Left lung (tissue), 4 donors: ENCODE measurements at regions not wholly inside any gene's neighbourhood (a gene's known extent, or its start where the extent isn't known, plus 50 kb on each side); places are given as distances from the start of the nearest gene placed in this dataset.

Experiments used
- ATAC-seq: fragments of 200-7000 bp; cut with Tn5 transposase; one replicate; pipeline ENCODE4 v1.9.1; 2020; ENCODE audit warnings: moderate library complexity
- DNase-seq, 4 donors: peaks; one replicate each; pipeline ENCODE4 v3.0.0-alpha.2; 2013 to 2020
- H3K27ac ChIP-seq, 2 donors: fragments of 200-600 bp; sonication (generic) in 1 of 2; one replicate each; pipeline versions ENCODE4 v1.5.0 to v1.8.0; 2020 to 2021
- H3K27me3 ChIP-seq, 2 donors: fragments of 200-600 bp; sonication (generic) in 1 of 2; one replicate each; pipeline versions ENCODE4 v1.5.0 to v1.8.0; 2020 to 2021
- H3K36me3 ChIP-seq, 2 donors: fragments of 200-600 bp; sonication (generic) in 1 of 2; one replicate each; pipeline versions ENCODE4 v1.5.0 to v1.8.0; 2020 to 2021
- H3K4me1 ChIP-seq, 2 donors: fragments of 200-600 bp; one replicate each; pipeline ENCODE4 v1.8.0; 2021
- H3K4me3 ChIP-seq, 2 donors: fragments of 200-600 bp; sonication (generic) in 1 of 2; one replicate each; pipeline versions ENCODE4 v1.5.0 to v1.8.0; 2020 to 2021; ENCODE audit warnings: mild to moderate bottlenecking in 1 of 2
- H3K9me3 ChIP-seq, 2 donors: fragments of 200-600 bp; sonication (generic) in 1 of 2; one replicate each; pipeline versions ENCODE4 v1.5.0 to v1.8.0; 2020 to 2021
- intact Hi-C, 2 donors: fragments of 100-400 bp; cut with DNase I; formaldehyde crosslinking; loops; one replicate each; pipeline versions ENCODE4 v1.11.2 to v1.14.2; 2022
- TF ChIP-seq, protein P1 (sequence below), 2 donors: fragments of 200-600 bp; sonication (generic) in 1 of 2; IDR thresholded peaks; one replicate each; pipeline versions ENCODE4 v1.5.0 to v1.8.0; 2021; ENCODE audit warnings: antibody characterized with exemption in 2 of 2
- donor health status: DM: no; HTN: yes; CAD: no.
- donor health status: DM: no; HTN: no; CAD: no.

DNA sequence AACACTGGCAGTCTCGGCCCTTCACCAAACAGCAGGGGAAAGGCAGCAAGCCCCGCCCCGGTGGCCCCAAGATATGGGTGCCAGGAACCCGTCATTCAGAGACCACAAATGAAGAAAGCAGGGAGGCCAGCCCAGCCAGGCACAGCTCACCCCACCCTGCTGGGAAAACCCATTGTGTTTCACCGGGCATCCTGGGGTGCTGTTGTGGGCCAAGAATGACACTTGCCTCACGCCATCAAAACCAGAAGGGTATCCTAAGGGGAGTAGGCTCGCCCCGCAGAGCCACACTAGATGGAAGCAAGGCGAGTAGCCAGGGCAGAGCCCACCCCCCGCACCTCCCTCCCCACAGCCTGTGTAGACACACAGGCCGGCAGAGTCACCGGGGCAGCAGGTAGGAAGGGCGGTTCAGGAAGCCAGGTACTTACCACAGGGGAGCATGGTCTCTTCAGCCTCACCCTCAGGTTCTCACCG is 72.5 kb upstream of the KCNMA1 start:
- Histone ChIP-seq H3K36me3 (no peaks in the 10 kb centered on the region), H3K9me3 (no peaks in the 10 kb centered on the region), H3K27ac (no peak overlapping the region), H3K4me3 (no peak overlapping the region), H3K4me1 (peaks cover 0 to 9% of the 10 kb centered on the region in 2 donors), H3K27me3 (peaks cover 0 to 57% of the 10 kb centered on the region in 2 donors)
- ATAC-seq = no peak
- intact Hi-C loops = no loop called here
- TF ChIP-seq, protein P1, sequence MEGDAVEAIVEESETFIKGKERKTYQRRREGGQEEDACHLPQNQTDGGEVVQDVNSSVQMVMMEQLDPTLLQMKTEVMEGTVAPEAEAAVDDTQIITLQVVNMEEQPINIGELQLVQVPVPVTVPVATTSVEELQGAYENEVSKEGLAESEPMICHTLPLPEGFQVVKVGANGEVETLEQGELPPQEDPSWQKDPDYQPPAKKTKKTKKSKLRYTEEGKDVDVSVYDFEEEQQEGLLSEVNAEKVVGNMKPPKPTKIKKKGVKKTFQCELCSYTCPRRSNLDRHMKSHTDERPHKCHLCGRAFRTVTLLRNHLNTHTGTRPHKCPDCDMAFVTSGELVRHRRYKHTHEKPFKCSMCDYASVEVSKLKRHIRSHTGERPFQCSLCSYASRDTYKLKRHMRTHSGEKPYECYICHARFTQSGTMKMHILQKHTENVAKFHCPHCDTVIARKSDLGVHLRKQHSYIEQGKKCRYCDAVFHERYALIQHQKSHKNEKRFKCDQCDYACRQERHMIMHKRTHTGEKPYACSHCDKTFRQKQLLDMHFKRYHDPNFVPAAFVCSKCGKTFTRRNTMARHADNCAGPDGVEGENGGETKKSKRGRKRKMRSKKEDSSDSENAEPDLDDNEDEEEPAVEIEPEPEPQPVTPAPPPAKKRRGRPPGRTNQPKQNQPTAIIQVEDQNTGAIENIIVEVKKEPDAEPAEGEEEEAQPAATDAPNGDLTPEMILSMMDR (IDR thresholded peaks at IDR 0.05) = no peak
- no peak for DNase-seq

DNA sequence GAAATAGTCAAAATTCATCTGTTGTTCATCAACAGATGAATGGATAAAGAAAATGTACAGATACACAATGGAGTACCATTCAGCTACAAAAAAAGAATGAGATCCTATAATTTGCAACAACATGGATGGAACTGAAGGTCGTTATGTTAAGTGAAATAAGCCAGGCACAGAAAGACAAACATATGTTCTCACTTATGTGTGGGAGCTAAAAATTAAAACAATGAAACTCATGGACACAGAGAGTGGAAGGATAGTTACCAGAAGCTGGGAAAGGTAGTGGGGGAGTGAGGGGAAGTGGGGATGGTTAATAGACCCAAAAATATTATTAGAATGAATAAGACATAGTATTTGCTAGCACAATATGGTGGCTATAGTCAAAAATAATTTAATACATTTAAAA is 70.0 kb upstream of the KCNMA1 start:
- H3K27ac ChIP-seq = no peak overlapping the region
- H3K4me1 ChIP-seq = peaks cover 0 to 9% of the 10 kb centered on the region in 2 donors
- intact Hi-C loops = no loop called here
- TF ChIP-seq, protein P1 (IDR thresholded peaks at IDR 0.05) = no peak
- H3K27me3 ChIP-seq = peaks cover 0 to 36% of the 10 kb centered on the region in 2 donors
- DNase-seq = no peak
- no peak overlapping the region for H3K4me3 ChIP-seq
- H3K9me3 ChIP-seq = no peaks in the 10 kb centered on the region
- ATAC-seq = no peak
- H3K36me3 ChIP-seq = no peaks in the 10 kb centered on the region

DNA sequence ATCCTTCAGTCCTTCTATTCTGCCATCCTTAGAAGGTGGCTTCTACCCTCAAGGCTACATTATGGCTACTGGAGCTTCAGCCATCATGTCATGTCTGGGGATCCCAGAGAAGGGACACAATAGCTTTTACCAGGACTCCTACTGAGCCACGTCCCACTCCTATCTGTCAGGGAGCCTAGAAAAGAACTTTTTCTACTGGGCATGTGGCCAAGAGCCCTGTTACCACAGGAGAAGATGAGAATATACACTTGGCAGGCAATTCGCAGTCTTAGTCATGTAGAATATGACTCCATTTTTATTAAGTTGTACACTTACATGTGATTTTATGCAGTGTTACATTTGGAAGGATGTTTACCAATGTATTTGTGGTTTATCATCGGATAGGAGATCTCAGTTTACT is 64.6 kb upstream of the KCNMA1 start:
- TF ChIP-seq, protein P1 (IDR thresholded peaks at IDR 0.05) = no peak
- H3K9me3 ChIP-seq = no peaks in the 10 kb centered on the region
- peak in 1 of 4 donors; percentile 20 for DNase-seq

DNA sequence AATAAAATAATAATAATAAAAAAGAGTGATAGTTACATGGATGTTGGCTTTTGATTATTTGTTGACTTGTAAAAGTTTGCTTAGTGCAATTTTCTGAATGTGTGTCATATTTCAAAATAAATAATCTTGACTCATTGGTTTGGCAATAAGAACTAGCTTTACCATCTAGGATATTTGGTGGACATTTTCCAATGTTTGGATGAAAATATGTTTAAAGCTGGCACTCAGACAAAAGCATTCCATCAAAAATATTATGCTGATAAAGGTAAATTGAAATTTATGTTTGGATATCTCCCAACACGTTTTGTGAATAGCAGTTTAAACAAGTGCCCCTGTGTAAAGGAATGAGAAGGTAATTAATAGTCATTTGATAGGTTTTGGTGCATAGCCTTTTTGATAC is 62.5 kb upstream of the KCNMA1 start:
- DNase-seq (no peak), ATAC-seq (no peak)
- intact Hi-C loops = no loop called here
- Histone ChIP-seq H3K4me1 (no peaks in the 10 kb centered on the region), H3K27me3 (no peaks in the 10 kb centered on the region), H3K36me3 (no peaks in the 10 kb centered on the region), H3K9me3 (no peaks in the 10 kb centered on the region), H3K4me3 (no peak overlapping the region), H3K27ac (no peak overlapping the region)
- TF ChIP-seq, protein P1 (IDR thresholded peaks at IDR 0.05) = no peak

More for the DNA sequence above, 64.6 kb upstream of the KCNMA1 start:
- H3K27ac ChIP-seq = no peak overlapping the region
- ATAC-seq = no peak
- H3K36me3 ChIP-seq = no peaks in the 10 kb centered on the region
- no peaks in the 10 kb centered on the region for H3K27me3 ChIP-seq
- intact Hi-C loops = no loop called here
- no peaks in the 10 kb centered on the region for H3K4me1 ChIP-seq
- H3K4me3 ChIP-seq = no peak overlapping the region

DNA sequence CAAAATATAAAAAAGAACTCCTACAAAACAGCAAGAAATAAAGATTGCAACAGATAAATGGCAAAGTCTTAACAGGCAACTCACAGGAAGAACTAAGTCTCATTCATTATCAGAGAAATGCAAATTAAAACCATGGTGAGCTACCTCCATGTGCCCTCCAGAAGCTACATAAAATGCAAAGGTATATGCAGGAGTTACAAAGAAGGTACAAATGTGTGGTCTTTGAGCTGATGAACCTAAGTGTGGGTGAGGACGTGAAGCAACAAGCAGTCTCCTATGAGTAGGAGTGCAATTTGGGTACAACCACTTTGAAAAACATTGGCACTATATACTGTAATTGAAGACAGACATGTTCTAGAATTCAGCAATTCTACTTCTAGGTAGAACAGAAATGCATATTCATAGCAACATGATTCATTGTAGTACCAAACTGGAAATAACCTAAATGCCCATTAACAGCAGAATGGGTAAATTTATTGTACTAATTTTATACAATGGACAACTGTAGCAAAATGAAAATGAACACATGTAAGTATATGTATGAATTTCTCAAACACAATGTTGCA is 61.6 kb upstream of the KCNMA1 start:
- ATAC-seq (no peak), DNase-seq (no peak)
- Histone ChIP-seq H3K4me1 (no peaks in the 10 kb centered on the region), H3K27me3 (no peaks in the 10 kb centered on the region), H3K27ac (no peak overlapping the region), H3K4me3 (no peak overlapping the region), H3K9me3 (no peaks in the 10 kb centered on the region), H3K36me3 (no peaks in the 10 kb centered on the region)
- intact Hi-C loops = no loop called here
- TF ChIP-seq, protein P1 (IDR thresholded peaks at IDR 0.05) = no peak
